Fibroblast of lung (primary cell): ENCODE measurements at regions not wholly inside any gene's neighbourhood (a gene's known extent, or its start where the extent isn't known, plus 50 kb on each side); places are given as distances from the start of the nearest gene placed in this dataset.

Source experiments
- DNase-seq, 2 donors: peaks; one replicate each; pipeline versions ENCODE4 v3.0.0 to v3.0.0-alpha.2; 2010; ENCODE audit warnings: low read depth in 2 of 2
- H2AFZ ChIP-seq: 2 replicates; pipeline ENCODE4 v1.5.1; 2012; ENCODE audit warnings: low read length, control low read depth, inconsistent platforms
- H3K27ac ChIP-seq: 2 replicates; pipeline ENCODE4 v1.5.1; 2011; ENCODE audit warnings: low read length, control low read depth; ENCODE audit not compliant: insufficient read depth
- H3K27me3 ChIP-seq: 2 replicates; pipeline ENCODE4 v1.5.1; 2011; ENCODE audit warnings: mild to moderate bottlenecking, low read length; ENCODE audit not compliant: control insufficient read depth, insufficient read depth
- H3K36me3 ChIP-seq: 2 replicates; pipeline ENCODE4 v1.5.1; 2011; ENCODE audit warnings: low read length; ENCODE audit not compliant: control insufficient read depth, insufficient read depth
- H3K4me1 ChIP-seq: 2 replicates; pipeline ENCODE4 v1.5.1; 2011; ENCODE audit warnings: low read length; ENCODE audit not compliant: control insufficient read depth, insufficient read depth; ENCODE audit errors: extremely low read depth
- H3K4me2 ChIP-seq: 2 replicates; pipeline ENCODE4 v1.5.1; 2011; ENCODE audit warnings: low read length, control low read depth; ENCODE audit not compliant: insufficient read depth; ENCODE audit errors: extremely low read depth
- H3K4me3 ChIP-seq, 4 experiments: fragments of 200-600 bp in 1 of 4; sonication (generic) in 1 of 4; replicated peaks in 1 of 4; 2 replicates each; pipeline ENCODE4 v1.5.1; 2011 to 2016; ENCODE audit warnings: low read length in 4 of 4, low read depth in 3 of 4, mild to moderate bottlenecking in 3 of 4, control low read depth in 2 of 4, inconsistent platforms in 1 of 4, mixed read lengths in 1 of 4; ENCODE audit not compliant: insufficient read depth in 1 of 4; ENCODE audit errors: control extremely low read depth in 1 of 4
- H3K79me2 ChIP-seq: 2 replicates; pipeline ENCODE4 v1.5.1; 2012; ENCODE audit warnings: mild to moderate bottlenecking, low read length, inconsistent platforms; ENCODE audit not compliant: control insufficient read depth, insufficient read depth
- H3K9ac ChIP-seq: 2 replicates; pipeline ENCODE4 v1.5.1; 2011; ENCODE audit warnings: mild to moderate bottlenecking, low read length, control low read depth; ENCODE audit not compliant: insufficient read depth
- H3K9me3 ChIP-seq: 2 replicates; pipeline ENCODE4 v1.5.1; 2012; ENCODE audit warnings: low read depth, low read length; ENCODE audit not compliant: control insufficient read depth, insufficient read depth
- H4K20me1 ChIP-seq: 2 replicates; pipeline ENCODE4 v1.5.1; 2011; ENCODE audit warnings: low read length; ENCODE audit not compliant: control insufficient read depth, insufficient read depth; ENCODE audit errors: extremely low read depth
- EZH2 ChIP-seq: IDR thresholded peaks from 2 replicates; pipeline ENCODE4 v1.5.1; 2012; ENCODE audit warnings: low read length, control low read depth, mild to moderate bottlenecking; ENCODE audit errors: missing control alignments
- TF ChIP-seq, protein P1 (sequence below), 2 donors: IDR thresholded peaks in 1 of 2; conservative IDR thresholded peaks in 1 of 2; 1 replicate in 1 of 2; 2 replicates in 1 of 2; pipeline ENCODE4 v1.5.1; 2011 to 2012; ENCODE audit warnings: low read length in 2 of 2, control low read depth in 1 of 2, inconsistent platforms in 1 of 2, low read depth in 1 of 2, mild to moderate bottlenecking in 1 of 2

DNA sequence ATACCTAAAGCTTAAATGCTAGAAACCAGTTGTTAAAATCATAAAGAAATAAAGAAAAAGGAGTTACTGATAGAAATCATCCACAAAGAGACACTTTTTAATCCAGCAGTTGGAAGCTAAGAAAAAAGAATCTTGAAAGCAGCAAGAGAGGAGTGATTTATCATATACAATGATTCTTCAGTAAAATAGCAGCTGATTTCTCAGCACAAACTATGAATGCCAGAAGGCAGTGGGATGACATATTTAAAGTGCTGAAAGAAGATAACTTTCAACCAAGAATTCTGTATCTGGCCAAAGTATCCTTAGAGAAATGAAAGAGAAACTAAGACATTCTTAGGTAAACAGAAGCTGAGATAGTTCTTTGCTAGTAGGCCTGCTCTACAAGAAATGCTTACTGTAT, 366.0 kb downstream of the HTR1A start:
- H3K4me3 ChIP-seq, result no peak overlapping the region
- TF ChIP-seq, protein P1, sequence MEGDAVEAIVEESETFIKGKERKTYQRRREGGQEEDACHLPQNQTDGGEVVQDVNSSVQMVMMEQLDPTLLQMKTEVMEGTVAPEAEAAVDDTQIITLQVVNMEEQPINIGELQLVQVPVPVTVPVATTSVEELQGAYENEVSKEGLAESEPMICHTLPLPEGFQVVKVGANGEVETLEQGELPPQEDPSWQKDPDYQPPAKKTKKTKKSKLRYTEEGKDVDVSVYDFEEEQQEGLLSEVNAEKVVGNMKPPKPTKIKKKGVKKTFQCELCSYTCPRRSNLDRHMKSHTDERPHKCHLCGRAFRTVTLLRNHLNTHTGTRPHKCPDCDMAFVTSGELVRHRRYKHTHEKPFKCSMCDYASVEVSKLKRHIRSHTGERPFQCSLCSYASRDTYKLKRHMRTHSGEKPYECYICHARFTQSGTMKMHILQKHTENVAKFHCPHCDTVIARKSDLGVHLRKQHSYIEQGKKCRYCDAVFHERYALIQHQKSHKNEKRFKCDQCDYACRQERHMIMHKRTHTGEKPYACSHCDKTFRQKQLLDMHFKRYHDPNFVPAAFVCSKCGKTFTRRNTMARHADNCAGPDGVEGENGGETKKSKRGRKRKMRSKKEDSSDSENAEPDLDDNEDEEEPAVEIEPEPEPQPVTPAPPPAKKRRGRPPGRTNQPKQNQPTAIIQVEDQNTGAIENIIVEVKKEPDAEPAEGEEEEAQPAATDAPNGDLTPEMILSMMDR (conservative IDR thresholded peaks at IDR 0.05 in 1 of 2, IDR thresholded peaks at IDR 0.05 in 1 of 2; ENCODE audit: low read depth in 1 of 2, low read length in 2 of 2), result no peak
- no peak for TF ChIP-seq EZH2
- H3K36me3 ChIP-seq, result no peaks in the 10 kb centered on the region

DNA sequence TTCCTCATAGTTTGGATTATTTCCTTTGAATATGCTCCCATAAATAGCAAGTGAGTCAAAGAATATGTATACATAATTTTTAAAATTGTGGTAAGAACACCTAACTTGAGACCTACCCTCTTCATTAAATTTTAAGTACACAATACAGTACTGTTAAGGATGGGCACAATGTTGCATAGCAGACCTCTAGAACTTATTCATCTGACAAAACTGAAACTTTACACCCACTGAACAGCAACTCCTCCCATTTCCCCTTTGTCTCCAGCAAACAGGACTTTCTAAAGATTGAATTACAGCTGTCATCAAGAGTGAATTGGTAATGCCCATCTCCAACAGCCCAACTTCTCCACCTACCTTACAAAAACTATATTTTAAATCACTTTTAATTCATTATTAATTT, 388.9 kb downstream of the HTR1A start:
- H2AFZ ChIP-seq, result no peak overlapping the region
- no peak overlapping the region for H3K9ac ChIP-seq
- no peak overlapping the region for H3K4me3 ChIP-seq
- no peaks in the 10 kb centered on the region for H3K79me2 ChIP-seq
- H3K4me1 ChIP-seq, result no peaks in the 10 kb centered on the region
- no peak overlapping the region for H3K4me2 ChIP-seq
- H4K20me1 ChIP-seq, result no peaks in the 10 kb centered on the region
- TF ChIP-seq, protein P1 (conservative IDR thresholded peaks at IDR 0.05 in 1 of 2, IDR thresholded peaks at IDR 0.05 in 1 of 2; ENCODE audit: low read depth in 1 of 2, low read length in 2 of 2), result no peak
- TF ChIP-seq EZH2, result no peak
- H3K27me3 ChIP-seq, result no peaks in the 10 kb centered on the region
- no peak for DNase-seq
- H3K27ac ChIP-seq, result no peak overlapping the region
- no peaks in the 10 kb centered on the region for H3K9me3 ChIP-seq
- H3K36me3 ChIP-seq, result no peaks in the 10 kb centered on the region

More for the DNA sequence above, 366.0 kb downstream of the HTR1A start:
- Histone ChIP-seq H3K9ac (no peak overlapping the region), H3K79me2 (no peaks in the 10 kb centered on the region), H3K27ac (no peak overlapping the region), H2AFZ (no peak overlapping the region), H3K9me3 (no peaks in the 10 kb centered on the region), H3K4me2 (no peak overlapping the region), H3K27me3 (no peaks in the 10 kb centered on the region), H3K4me1 (no peaks in the 10 kb centered on the region), H4K20me1 (no peaks in the 10 kb centered on the region)
- DNase-seq, result no peak

DNA sequence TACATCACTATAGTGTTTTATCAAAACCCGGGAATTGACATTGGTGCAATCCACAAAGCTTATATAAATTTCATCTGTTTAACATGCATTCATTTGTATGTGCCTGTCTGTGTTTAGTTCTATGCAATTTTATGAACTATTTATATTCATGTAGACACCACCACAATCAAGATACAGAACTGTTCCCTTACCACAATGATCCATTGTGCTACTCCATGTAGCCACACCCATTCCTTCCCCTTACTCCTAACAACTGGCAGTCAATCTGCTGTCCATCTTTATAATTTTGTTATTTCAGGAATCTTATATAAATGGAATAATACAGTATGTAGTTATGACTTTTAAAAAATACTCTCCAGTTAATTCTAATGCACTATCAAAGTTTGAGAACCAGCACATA, 389.5 kb downstream of the HTR1A start:
- Histone ChIP-seq H3K4me3 (no peak overlapping the region), H3K27me3 (no peaks in the 10 kb centered on the region), H4K20me1 (no peaks in the 10 kb centered on the region), H3K9ac (no peak overlapping the region), H3K9me3 (no peaks in the 10 kb centered on the region), H2AFZ (no peak overlapping the region), H3K27ac (no peak overlapping the region), H3K79me2 (no peaks in the 10 kb centered on the region), H3K36me3 (no peaks in the 10 kb centered on the region), H3K4me1 (no peaks in the 10 kb centered on the region), H3K4me2 (no peak overlapping the region)
- no peak for DNase-seq
- TF ChIP-seq, protein P1 (conservative IDR thresholded peaks at IDR 0.05 in 1 of 2, IDR thresholded peaks at IDR 0.05 in 1 of 2; ENCODE audit: low read depth in 1 of 2, low read length in 2 of 2), result no peak
- TF ChIP-seq EZH2, result no peak
